ELR (cell line): ENCODE measurements at regions not wholly inside any gene's neighbourhood (a gene's known extent, or its start where the extent isn't known, plus 50 kb on each side); places are given as distances from the start of the nearest gene placed in this dataset.
A peak's percentile ranks its signal among the peaks of the same experiment; 100 is the strongest.
"Not testable (repeated sequence)": the region's sequence is repeated elsewhere in the genome, so short reads cannot be mapped to it uniquely, and the experiment has no call there.

Experiments
- DNase-seq: peaks from one replicate; pipeline ENCODE4 v3.0.0-alpha.2; 2015; ENCODE audit warnings: low read depth

- DNase-seq, result not testable (repeated sequence)
These were observed 52.3 kb downstream of the SEPTIN7 start for GRCh38 chr7:35853194-35853593.

- DNase-seq, result no peak
These were observed 53.5 kb downstream of the SEPTIN7 start for GRCh38 chr7:35854311-35854710.

- DNase-seq, result no peak
These were observed 55.3 kb downstream of the SEPTIN7 start for GRCh38 chr7:35856175-35856574.

GRCh38 chr7:35860664-35861063, 59.8 kb downstream of the SEPTIN7 start:
- no peak for DNase-seq

- no peak for DNase-seq
These were observed 64.4 kb downstream of the SEPTIN7 start for GRCh38 chr7:35865287-35865686.

GRCh38 chr7:35866186-35866585, 65.3 kb downstream of the SEPTIN7 start:
- no peak for DNase-seq

GRCh38 chr7:35869117-35869516, 68.3 kb downstream of the SEPTIN7 start:
- DNase-seq, result not testable (repeated sequence)

- peak; percentile 32 for DNase-seq
These were observed 69.0 kb downstream of the SEPTIN7 start for GRCh38 chr7:35869810-35870209.

GRCh38 chr7:35871856-35872255, 71.0 kb downstream of the SEPTIN7 start:
- DNase-seq, result no peak

- peak; percentile 11 for DNase-seq
These were observed 74.0 kb downstream of the SEPTIN7 start for GRCh38 chr7:35874886-35875285.

GRCh38 chr7:35875292-35875691, 74.4 kb downstream of the SEPTIN7 start:
- peak; percentile 68 for DNase-seq

- peak; percentile 64 for DNase-seq
These were observed 77.5 kb downstream of the SEPTIN7 start for GRCh38 chr7:35878351-35878750.

GRCh38 chr7:35887430-35887829, 86.6 kb downstream of the SEPTIN7 start:
- not testable (repeated sequence) for DNase-seq

GRCh38 chr7:35889001-35889400, 88.1 kb downstream of the SEPTIN7 start:
- no peak for DNase-seq

GRCh38 chr7:35889870-35890269, 89.0 kb downstream of the SEPTIN7 start:
- no peak for DNase-seq

GRCh38 chr7:35891004-35891830, 90.4 kb downstream of the SEPTIN7 start:
- no peak for DNase-seq

GRCh38 chr7:35893649-35894048, 92.8 kb downstream of the SEPTIN7 start:
- no peak for DNase-seq

- no peak for DNase-seq
These were observed 93.9 kb downstream of the SEPTIN7 start for GRCh38 chr7:35894721-35895120.

GRCh38 chr7:35900651-35901050, 99.8 kb downstream of the SEPTIN7 start:
- no peak for DNase-seq

- peak; percentile 55 for DNase-seq
These were observed 104.7 kb downstream of the SEPTIN7 start for GRCh38 chr7:35905555-35905954.

- DNase-seq, result peak; percentile 77
These were observed 105.5 kb downstream of the SEPTIN7 start for GRCh38 chr7:35906191-35906908.

- DNase-seq, result no peak
These were observed 107.7 kb downstream of the SEPTIN7 start for GRCh38 chr7:35908331-35909216.
